SK-N-SH (cell line): ENCODE measurements at regions not wholly inside any gene's neighbourhood (a gene's known extent, or its start where the extent isn't known, plus 50 kb on each side); places are given as distances from the start of the nearest gene placed in this dataset.

Experiments
- CTCF ChIA-PET: fragments of 300-600, 350-600 bp; formaldehyde crosslinking; extraction: SDS; loops from one replicate; lab custom pipeline; 2021; lab: Yijun Ruan, JAX
- POLR2A ChIA-PET: fragments of 350-600 bp; sonication (Branson Sonifier 250); formaldehyde crosslinking; extraction: SDS; loops from one replicate; lab custom pipeline; 2020; ENCODE audit warnings: antibody characterized with exemption, inconsistent platforms; lab: Yijun Ruan, JAX
- DNase-seq: peaks from one replicate; pipeline ENCODE4 v3.0.0; 2012
- H2AFZ ChIP-seq: fragments of 200-600 bp; sonication (generic); 2 replicates; pipeline ENCODE4 v1.8.1; 2016; ENCODE audit warnings: antibody characterized with exemption, mild to moderate bottlenecking, low read depth
- H3F3A ChIP-seq: fragments of 200-600 bp; sonication (generic); replicated peaks from 2 replicates; pipeline ENCODE3; 2016; ENCODE audit warnings: antibody characterized with exemption, mild to moderate bottlenecking; ENCODE audit not compliant: insufficient read depth
- H3K27ac ChIP-seq, 2 experiments: fragments of 200-500 bp in 1 of 2; fragments of 200-600 bp in 1 of 2; sonication (Bioruptor generic) in 1 of 2; sonication (generic), shearing (Covaris generic) in 1 of 2; 2 replicates each; pipeline versions ENCODE4 v1.5.1 to v1.6.1; 2014 to 2016; ENCODE audit warnings: low read depth in 2 of 2, inconsistent platforms in 1 of 2, low read length in 1 of 2, mild to moderate bottlenecking in 1 of 2, mixed read lengths in 1 of 2
- H3K27me3 ChIP-seq: fragments of 200-600 bp; sonication (generic), shearing (Covaris generic); 2 replicates; pipeline ENCODE4 v1.6.1; 2016; ENCODE audit warnings: mixed run types; ENCODE audit not compliant: insufficient read depth
- H3K36me3 ChIP-seq, 2 experiments: fragments of 200-500 bp in 1 of 2; fragments of 200-600 bp in 1 of 2; sonication (Bioruptor generic) in 1 of 2; sonication (generic) in 1 of 2; replicated peaks in 1 of 2; 2 replicates each; pipeline versions ENCODE3 to v1.5.1; 2014 to 2016; ENCODE audit warnings: low read length in 1 of 2, mild to moderate bottlenecking in 1 of 2; ENCODE audit not compliant: insufficient read depth in 2 of 2, control insufficient read depth in 1 of 2
- H3K4me1 ChIP-seq, 2 experiments: fragments of 200-500 bp in 1 of 2; fragments of 200-600 bp in 1 of 2; sonication (Bioruptor generic) in 1 of 2; sonication (generic), shearing (Covaris generic) in 1 of 2; 2 replicates each; pipeline versions ENCODE4 v1.5.1 to v1.6.1; 2014 to 2016; ENCODE audit warnings: low read depth in 1 of 2, low read length in 1 of 2, mixed run types in 1 of 2; ENCODE audit not compliant: insufficient read depth in 2 of 2, control insufficient read depth in 1 of 2
- H3K4me2 ChIP-seq: fragments of 200-600 bp; sonication (generic), shearing (Covaris generic); 2 replicates; pipeline ENCODE4 v1.6.1; 2017; ENCODE audit warnings: mixed run types
- H3K4me3 ChIP-seq, 2 experiments: fragments of 200-500 bp in 1 of 2; fragments of 200-600 bp in 1 of 2; sonication (Bioruptor generic) in 1 of 2; sonication (generic), shearing (Covaris generic) in 1 of 2; 2 replicates each; pipeline versions ENCODE4 v1.5.1 to v1.8.1; 2014 to 2016; ENCODE audit warnings: low read depth in 2 of 2, inconsistent platforms in 1 of 2, low read length in 1 of 2, mild to moderate bottlenecking in 1 of 2, mixed read lengths in 1 of 2, moderate library complexity in 1 of 2
- H3K79me2 ChIP-seq: fragments of 200-600 bp; sonication (generic); 2 replicates; pipeline ENCODE4 v1.8.1; 2017; ENCODE audit warnings: mild to moderate bottlenecking; ENCODE audit not compliant: insufficient read depth
- H3K9ac ChIP-seq: fragments of 200-600 bp; sonication (generic); 2 replicates; pipeline ENCODE4 v1.6.1; 2017; ENCODE audit warnings: mixed run types
- H3K9me2 ChIP-seq: fragments of 200-600 bp; sonication (generic); 2 replicates; pipeline ENCODE4 v1.6.1; 2017; ENCODE audit warnings: mixed run types
- H3K9me3 ChIP-seq: fragments of 200-600 bp; sonication (generic); 2 replicates; pipeline ENCODE4 v1.6.1; 2017; ENCODE audit warnings: mixed run types, mild to moderate bottlenecking, moderate library complexity
- H4K20me1 ChIP-seq: fragments of 200-600 bp; sonication (generic); 2 replicates; pipeline ENCODE4 v1.6.1; 2017; ENCODE audit warnings: mild to moderate bottlenecking, mixed run types; ENCODE audit not compliant: insufficient read depth
- CHD2 ChIP-seq: fragments of 150-350 bp; IDR thresholded peaks from 2 replicates; pipeline ENCODE4 v1.6.1; 2018; ENCODE audit warnings: low read length; ENCODE audit not compliant: partially characterized antibody
- ELF1 ChIP-seq: IDR thresholded peaks from 2 replicates; pipeline ENCODE4 v1.4.0; 2012
- EP300 ChIP-seq, 2 experiments: IDR thresholded peaks; 2 replicates each; pipeline versions ENCODE4 v1.4.0 to v1.6.1; 2012; ENCODE audit warnings: borderline replicate concordance in 1 of 2, low read depth in 1 of 2, low read length in 1 of 2
- FOSL2 ChIP-seq: IDR thresholded peaks from 2 replicates; pipeline ENCODE4 v1.4.0; 2012; ENCODE audit warnings: low read depth, mild to moderate bottlenecking, moderate library complexity, borderline replicate concordance
- GABPA ChIP-seq: IDR thresholded peaks from 2 replicates; pipeline ENCODE4 v1.4.0; 2012; ENCODE audit warnings: low read depth, mild to moderate bottlenecking
- GATA2 ChIP-seq: sonication (generic); formaldehyde crosslinking; IDR thresholded peaks from 2 replicates; pipeline ENCODE4 v1.5.0; 2020; ENCODE audit warnings: mild to moderate bottlenecking, missing genetic modification reagents
- IRF3 ChIP-seq: fragments of 150-350 bp; IDR thresholded peaks from 2 replicates; pipeline ENCODE4 v1.6.1; 2016; ENCODE audit warnings: mild to moderate bottlenecking, low read depth, low read length
- JUND ChIP-seq: IDR thresholded peaks from 2 replicates; pipeline ENCODE4 v1.4.0; 2012
- MAX ChIP-seq: IDR thresholded peaks from 2 replicates; pipeline ENCODE4 v1.4.0; 2012; ENCODE audit warnings: low read depth
- NFIC ChIP-seq: IDR thresholded peaks from 2 replicates; pipeline ENCODE4 v1.4.0; 2012; ENCODE audit warnings: borderline replicate concordance
- RAD21 ChIP-seq: IDR thresholded peaks from 2 replicates; pipeline ENCODE4 v1.6.1; 2012; ENCODE audit warnings: mild to moderate bottlenecking, low read length
- REST ChIP-seq: IDR thresholded peaks from 2 replicates; pipeline ENCODE4 v1.6.1; 2012; ENCODE audit warnings: mild to moderate bottlenecking, low read depth, low read length, moderate library complexity
- SIN3A ChIP-seq: IDR thresholded peaks from 2 replicates; pipeline ENCODE4 v1.6.1; 2012; ENCODE audit warnings: low read depth, mild to moderate bottlenecking, low read length, moderate library complexity, borderline replicate concordance
- SMC3 ChIP-seq: IDR thresholded peaks from 2 replicates; pipeline ENCODE4 v1.6.1; 2012; ENCODE audit warnings: low read depth, low read length, improper control_type of control experiment
- TAF1 ChIP-seq: IDR thresholded peaks from 2 replicates; pipeline ENCODE4 v1.6.1; 2012; ENCODE audit warnings: low read depth, mild to moderate bottlenecking, low read length, moderate library complexity, borderline replicate concordance
- TCF12 ChIP-seq: IDR thresholded peaks from 2 replicates; pipeline ENCODE4 v1.4.0; 2012
- WGBS: methylation state at CpG from one replicate; pipeline ENCODE4 v1.1.6; 2017; ENCODE audit warnings: low lambda C conversion rate; 5-methylcytosine and 5-hydroxymethylcytosine counted together

GRCh38 chr12:91542666-91543065 is 360.0 kb upstream of the DCN start:
- Histone ChIP-seq H3K4me3 (no peak overlapping the region), H3K4me1 (no peaks in the 10 kb centered on the region; a peak in 1 of 4 replicates), H3K27me3 (no peaks in the 10 kb centered on the region), H4K20me1 (no peaks in the 10 kb centered on the region), H3K9ac (no peak overlapping the region), H3K79me2 (no peaks in the 10 kb centered on the region), H3K4me2 (no peak overlapping the region), H3K9me3 (no peaks in the 10 kb centered on the region), H3K27ac (no peak overlapping the region), H2AFZ (no peak overlapping the region), H3K36me3 (no peaks in the 10 kb centered on the region), H3F3A (no peaks in the 10 kb centered on the region), H3K9me2 (no peaks in the 10 kb centered on the region)
- no peak for DNase-seq
- TF ChIP-seq IRF3 (no peak), JUND (no peak), EP300 (IDR thresholded peaks at IDR 0.05; ENCODE audit: borderline replicate concordance in 1 of 2, low read depth in 1 of 2, low read length in 1 of 2) (no peak), TAF1 (no peak), GABPA (no peak), FOSL2 (no peak), SMC3 (no peak), CHD2 (no peak), TCF12 (no peak), MAX (no peak), ELF1 (no peak), RAD21 (no peak), REST (no peak), NFIC (no peak), SIN3A (no peak), GATA2 (CRISPR knock-in tag) (no peak)
- TF ChIP-seq, all 33 proteins: peak for 0
- ChIA-PET CTCF (no interaction called here), POLR2A (no interaction called here)
- WGBS: 34% methylated on average over 2 of the region's 2 CpGs
